Right lobe of liver (tissue), 4 donors: ENCODE measurements at regions not wholly inside any gene's neighbourhood (a gene's known extent, or its start where the extent isn't known, plus 50 kb on each side); places are given as distances from the start of the nearest gene placed in this dataset.

ENCODE experiments used
- POLR2A ChIP-seq: fragments of 450-650 bp; IDR thresholded peaks from one replicate; pipeline ENCODE4 v1.6.1; 2017; ENCODE audit warnings: antibody characterized with exemption, mild to moderate bottlenecking
- TF ChIP-seq, protein P1 (sequence below), 4 donors: fragments of 200-600 bp in 3 of 4; fragments of 450-650 bp in 1 of 4; IDR thresholded peaks; one replicate each; pipeline versions ENCODE4 v1.5.1 to v1.8.0; 2016 to 2022; ENCODE audit warnings: antibody characterized with exemption in 4 of 4, mild to moderate bottlenecking in 2 of 4
- donor health status: DM: no; HTN: no; CAD: no.
- donor health status: DM: no; HTN: no; CAD: no.
- donor health status: DM: no; HTN: yes; CAD: no.

DNA sequence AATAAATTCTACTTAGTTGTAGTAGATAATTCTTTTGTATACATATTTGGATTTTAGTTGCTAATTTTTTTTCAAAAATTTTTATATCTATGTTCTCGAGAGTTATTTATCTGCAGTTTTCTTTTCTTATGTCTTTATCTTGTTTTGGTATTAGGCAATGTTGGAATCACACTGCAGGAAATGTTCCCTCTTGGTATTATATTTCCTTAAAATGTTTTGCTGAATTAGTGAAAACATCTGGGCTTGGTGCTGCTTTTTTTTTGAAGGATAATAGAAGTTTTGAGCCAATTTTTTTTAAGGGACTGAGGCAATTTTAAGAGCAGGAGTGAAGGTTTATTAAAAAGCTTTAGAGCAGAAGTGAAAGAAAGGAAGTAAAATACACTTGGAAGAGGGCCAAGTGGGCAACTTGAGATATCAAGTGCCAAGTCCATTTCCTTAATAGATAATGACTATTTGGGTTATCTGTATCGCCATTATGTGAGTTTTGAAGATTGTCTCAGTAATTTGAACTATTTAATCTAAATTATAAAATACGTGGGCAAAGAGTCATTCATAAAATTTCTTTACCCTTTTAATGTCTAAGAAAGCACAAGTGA, 1390.1 kb upstream of the CDH8 start:
- TF ChIP-seq, protein P1, sequence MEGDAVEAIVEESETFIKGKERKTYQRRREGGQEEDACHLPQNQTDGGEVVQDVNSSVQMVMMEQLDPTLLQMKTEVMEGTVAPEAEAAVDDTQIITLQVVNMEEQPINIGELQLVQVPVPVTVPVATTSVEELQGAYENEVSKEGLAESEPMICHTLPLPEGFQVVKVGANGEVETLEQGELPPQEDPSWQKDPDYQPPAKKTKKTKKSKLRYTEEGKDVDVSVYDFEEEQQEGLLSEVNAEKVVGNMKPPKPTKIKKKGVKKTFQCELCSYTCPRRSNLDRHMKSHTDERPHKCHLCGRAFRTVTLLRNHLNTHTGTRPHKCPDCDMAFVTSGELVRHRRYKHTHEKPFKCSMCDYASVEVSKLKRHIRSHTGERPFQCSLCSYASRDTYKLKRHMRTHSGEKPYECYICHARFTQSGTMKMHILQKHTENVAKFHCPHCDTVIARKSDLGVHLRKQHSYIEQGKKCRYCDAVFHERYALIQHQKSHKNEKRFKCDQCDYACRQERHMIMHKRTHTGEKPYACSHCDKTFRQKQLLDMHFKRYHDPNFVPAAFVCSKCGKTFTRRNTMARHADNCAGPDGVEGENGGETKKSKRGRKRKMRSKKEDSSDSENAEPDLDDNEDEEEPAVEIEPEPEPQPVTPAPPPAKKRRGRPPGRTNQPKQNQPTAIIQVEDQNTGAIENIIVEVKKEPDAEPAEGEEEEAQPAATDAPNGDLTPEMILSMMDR (IDR thresholded peaks at IDR 0.05) = no peak
- TF ChIP-seq POLR2A = no peak
